ENCODE measurements at regions not wholly inside any gene's neighbourhood (a gene's known extent, or its start where the extent isn't known, plus 50 kb on each side); places are given as distances from the start of the nearest gene placed in this dataset.

DNA sequence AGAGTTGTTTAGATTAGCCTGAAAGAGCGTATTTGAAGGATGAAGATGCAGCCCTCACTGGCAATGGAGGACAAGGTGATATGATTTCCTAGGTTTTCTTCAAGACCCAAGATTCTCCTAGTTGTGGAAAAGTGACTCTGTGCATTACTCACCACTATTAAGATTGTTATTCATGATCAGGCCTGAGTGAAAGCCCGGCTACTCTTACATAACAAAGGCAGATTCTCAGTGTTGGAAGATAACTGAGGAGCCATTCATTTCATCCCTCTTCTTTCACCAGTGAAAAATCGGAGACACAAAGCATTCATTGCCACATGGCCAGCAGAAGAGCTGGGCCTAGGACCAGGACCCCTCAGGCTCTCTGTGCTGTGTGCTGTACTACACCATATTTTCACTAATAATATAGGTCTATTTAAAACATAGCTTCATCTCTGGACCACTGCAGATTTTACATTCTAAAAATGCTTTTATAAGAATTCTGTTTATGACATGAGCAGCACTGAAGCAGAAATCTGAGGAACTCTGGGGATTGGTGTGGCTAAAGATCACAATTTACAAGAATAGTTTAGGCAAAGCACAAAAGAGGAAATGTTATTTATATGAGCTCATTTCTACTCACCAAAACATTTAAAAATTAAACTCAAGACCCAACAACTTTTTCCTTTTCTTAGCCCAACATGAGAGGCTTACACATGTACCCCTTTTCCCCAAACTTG lies 181.9 kb upstream of the CCN2 start:
- TF ChIP-seq EZH2 (IDR thresholded peaks at IDR 0.05) = no peak
- no peak for TF ChIP-seq FOXP2 (optimal IDR thresholded peaks at IDR 0.05; ENCODE audit: control extremely low read depth, extremely low read length, insufficient read depth)
- TF ChIP-seq POLR2AphosphoS5 (IDR thresholded peaks at IDR 0.05; ENCODE audit: borderline replicate concordance, low read depth, low read length) = no peak
- H3K9ac ChIP-seq (ENCODE audit: insufficient read length) = no peak overlapping the region
- H3K9me3 ChIP-seq (ENCODE audit: low read depth, low read length) = no peaks in the 10 kb centered on the region
- no peaks in the 10 kb centered on the region for H3K36me3 ChIP-seq (ENCODE audit: insufficient read depth, low read length)
- no peak overlapping the region for H3K4me3 ChIP-seq
- no peak overlapping the region for H3K27ac ChIP-seq
- DNase-seq (ENCODE audit: low read depth, low spot score) = no peak

DNA sequence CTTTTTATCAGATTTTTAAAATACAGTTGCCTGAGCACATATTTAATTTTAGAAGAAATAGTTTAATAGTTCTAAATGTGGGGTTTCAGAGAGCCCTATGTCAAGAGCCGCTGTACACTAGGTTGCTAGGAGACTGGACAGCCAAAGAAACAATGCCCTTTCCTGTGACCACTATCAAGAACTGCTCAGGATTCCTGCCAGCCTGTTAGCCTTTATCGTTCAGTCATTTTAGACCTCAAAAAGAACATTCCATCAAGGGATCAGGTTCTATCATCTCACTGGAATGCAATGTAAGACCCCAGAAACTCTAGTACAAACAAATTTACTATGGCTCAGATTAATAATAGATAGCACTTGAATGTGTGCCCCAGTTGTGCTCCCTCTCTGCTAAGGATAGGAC lies 181.2 kb upstream of the CCN2 start:
- Histone ChIP-seq H3K9ac (ENCODE audit: insufficient read length) (no peak overlapping the region), H3K27ac (no peak overlapping the region), H3K9me3 (ENCODE audit: low read depth, low read length) (no peaks in the 10 kb centered on the region), H3K36me3 (ENCODE audit: insufficient read depth, low read length) (no peaks in the 10 kb centered on the region), H3K4me3 (no peak overlapping the region)
- DNase-seq (ENCODE audit: low read depth, low spot score) = no peak
- TF ChIP-seq POLR2AphosphoS5 (IDR thresholded peaks at IDR 0.05; ENCODE audit: borderline replicate concordance, low read depth, low read length) (no peak), EZH2 (IDR thresholded peaks at IDR 0.05) (no peak), FOXP2 (optimal IDR thresholded peaks at IDR 0.05; ENCODE audit: control extremely low read depth, extremely low read length, insufficient read depth) (no peak)

DNA sequence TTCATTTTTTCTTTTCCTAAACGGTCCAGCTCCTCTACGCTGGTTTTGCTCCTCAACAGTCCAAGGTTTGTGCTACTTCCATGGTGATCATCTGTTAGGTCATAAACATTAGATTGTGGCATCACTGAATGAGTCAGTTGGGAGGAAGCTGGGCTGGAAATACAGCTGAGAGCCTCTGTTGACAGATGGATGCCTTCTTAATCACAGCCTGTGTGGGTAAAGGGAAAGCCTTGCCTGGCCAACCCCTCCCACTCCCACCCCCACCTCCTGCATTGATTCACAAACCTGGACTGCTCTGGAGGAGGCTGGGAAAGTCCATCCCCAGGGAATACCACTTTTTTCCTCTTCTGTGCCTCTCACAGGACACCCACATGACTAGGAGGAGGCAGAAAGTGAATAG lies 180.6 kb upstream of the CCN2 start:
- Histone ChIP-seq H3K4me3 (no peak overlapping the region), H3K9ac (ENCODE audit: insufficient read length) (no peak overlapping the region), H3K27ac (no peak overlapping the region)

DNA sequence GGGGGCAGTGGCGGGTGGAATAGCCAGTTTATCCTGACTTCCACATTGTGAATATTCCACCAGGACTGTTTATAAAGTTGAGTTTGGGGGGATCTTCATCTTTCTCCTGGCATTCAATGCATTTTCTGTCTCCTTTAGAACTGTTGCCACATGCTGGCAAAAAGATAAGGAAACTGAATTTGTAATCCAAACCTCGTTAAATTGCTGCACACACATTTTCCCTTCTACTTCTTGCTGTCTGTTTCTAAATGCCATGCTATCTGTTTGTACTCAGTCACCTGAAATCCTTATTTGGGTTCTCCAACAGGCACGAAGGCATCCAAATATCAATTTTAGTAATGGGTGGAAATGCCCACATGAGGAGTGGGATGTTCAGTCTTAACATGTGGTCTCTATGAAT lies 180.2 kb upstream of the CCN2 start:
- Histone ChIP-seq H3K9me3 (ENCODE audit: low read depth, low read length) (no peaks in the 10 kb centered on the region), H3K36me3 (ENCODE audit: insufficient read depth, low read length) (no peaks in the 10 kb centered on the region), H3K4me3 (no peak overlapping the region), H3K27ac (no peak overlapping the region), H3K9ac (ENCODE audit: insufficient read length) (no peak overlapping the region)
- no peak for DNase-seq (ENCODE audit: low read depth, low spot score)
- TF ChIP-seq FOXP2 (optimal IDR thresholded peaks at IDR 0.05; ENCODE audit: control extremely low read depth, extremely low read length, insufficient read depth) (no peak), EZH2 (IDR thresholded peaks at IDR 0.05) (no peak), POLR2AphosphoS5 (IDR thresholded peaks at IDR 0.05; ENCODE audit: borderline replicate concordance, low read depth, low read length) (no peak)

More for the DNA sequence above, 180.6 kb upstream of the CCN2 start:
- no peak for DNase-seq (ENCODE audit: low read depth, low spot score)
- no peaks in the 10 kb centered on the region for H3K36me3 ChIP-seq (ENCODE audit: insufficient read depth, low read length)
- H3K9me3 ChIP-seq (ENCODE audit: low read depth, low read length) = no peaks in the 10 kb centered on the region
- no peak for TF ChIP-seq FOXP2 (optimal IDR thresholded peaks at IDR 0.05; ENCODE audit: control extremely low read depth, extremely low read length, insufficient read depth)
- no peak for TF ChIP-seq POLR2AphosphoS5 (IDR thresholded peaks at IDR 0.05; ENCODE audit: borderline replicate concordance, low read depth, low read length)
- TF ChIP-seq EZH2 (IDR thresholded peaks at IDR 0.05) = no peak

DNA sequence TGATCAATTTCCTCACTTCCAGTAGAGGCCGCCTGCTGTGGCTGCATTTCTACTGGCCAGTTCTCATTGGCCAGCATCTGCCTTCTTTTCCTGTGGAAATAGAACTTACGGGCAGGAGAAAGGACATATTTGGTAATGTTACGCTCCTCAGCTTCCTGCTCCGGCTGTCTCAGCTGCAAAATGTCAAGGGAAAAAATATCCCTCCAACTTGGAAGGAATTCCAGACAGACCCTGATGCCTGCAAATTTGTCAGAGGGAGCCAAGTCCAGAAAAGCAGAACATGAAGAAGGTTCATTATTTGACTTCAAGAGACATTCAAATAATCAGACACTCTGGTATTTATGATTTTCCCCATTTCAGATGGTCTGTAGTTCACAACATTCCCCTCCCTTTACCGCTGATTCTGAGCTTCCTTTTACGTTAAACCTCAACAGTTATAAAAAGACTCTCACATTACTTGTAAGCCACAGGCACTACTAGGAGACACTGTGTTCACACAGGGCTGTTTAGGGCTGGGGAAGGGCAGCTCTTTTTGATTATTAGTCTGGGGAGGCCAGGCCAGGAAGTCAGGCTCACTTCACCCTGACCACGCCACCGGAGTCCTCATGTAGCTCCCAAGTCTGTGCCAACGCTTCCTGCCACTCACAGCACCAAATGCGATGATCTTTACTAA lies 179.6 kb upstream of the CCN2 start:
- Histone ChIP-seq H3K9ac (ENCODE audit: insufficient read length) (no peak overlapping the region), H3K9me3 (ENCODE audit: low read depth, low read length) (no peaks in the 10 kb centered on the region), H3K27ac (no peak overlapping the region), H3K4me3 (no peak overlapping the region), H3K36me3 (ENCODE audit: insufficient read depth, low read length) (no peaks in the 10 kb centered on the region)
- DNase-seq (ENCODE audit: low read depth, low spot score) = no peak
- TF ChIP-seq EZH2 (IDR thresholded peaks at IDR 0.05) (no peak), FOXP2 (optimal IDR thresholded peaks at IDR 0.05; ENCODE audit: control extremely low read depth, extremely low read length, insufficient read depth) (no peak)

DNA sequence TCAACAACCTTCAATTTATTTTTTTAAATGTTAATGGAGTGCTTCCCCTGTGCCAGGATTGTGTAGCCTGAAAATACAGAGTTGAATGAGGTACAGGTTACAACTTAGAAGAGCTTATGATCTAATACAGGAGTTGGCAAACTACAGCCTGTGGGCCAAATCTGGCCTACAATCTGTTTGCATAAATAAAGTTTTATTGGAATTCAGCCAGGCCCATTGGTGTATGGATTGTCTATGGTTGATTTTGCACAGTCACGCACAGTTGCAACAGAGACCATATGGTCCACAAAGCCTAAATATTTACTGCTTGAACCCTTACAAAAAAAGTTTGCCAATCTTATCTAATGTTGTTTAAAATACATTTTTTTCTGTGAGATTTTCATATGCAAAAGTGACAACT lies 177.3 kb upstream of the CCN2 start:
- Histone ChIP-seq H3K9ac (ENCODE audit: insufficient read length) (no peak overlapping the region), H3K9me3 (ENCODE audit: low read depth, low read length) (no peaks in the 10 kb centered on the region), H3K4me3 (no peak overlapping the region), H3K36me3 (ENCODE audit: insufficient read depth, low read length) (no peaks in the 10 kb centered on the region), H3K27ac (no peak overlapping the region)
- TF ChIP-seq EZH2 (IDR thresholded peaks at IDR 0.05) = no peak
- no peak for TF ChIP-seq FOXP2 (optimal IDR thresholded peaks at IDR 0.05; ENCODE audit: control extremely low read depth, extremely low read length, insufficient read depth)
- no peak for TF ChIP-seq POLR2AphosphoS5 (IDR thresholded peaks at IDR 0.05; ENCODE audit: borderline replicate concordance, low read depth, low read length)
- DNase-seq (ENCODE audit: low read depth, low spot score) = no peak

DNA sequence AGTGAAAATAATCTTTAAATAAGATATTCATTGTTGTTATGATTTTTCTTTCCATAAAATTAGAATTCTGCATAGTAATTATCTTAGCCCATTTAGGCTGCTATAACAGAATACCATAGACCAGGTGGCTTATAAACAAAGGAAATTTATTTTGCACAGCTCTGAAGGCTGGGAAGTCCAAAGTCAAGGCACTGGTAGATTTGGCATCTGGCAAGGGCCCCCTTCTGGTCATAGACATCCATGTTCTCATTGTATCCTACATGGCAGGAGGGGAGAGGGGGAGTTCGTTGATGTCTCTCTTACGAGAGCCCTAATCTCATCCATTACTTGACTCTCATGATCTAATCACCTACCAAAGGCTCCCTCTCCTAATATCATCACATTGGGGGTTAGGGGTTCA lies 175.0 kb upstream of the CCN2 start:
- TF ChIP-seq POLR2AphosphoS5 (IDR thresholded peaks at IDR 0.05; ENCODE audit: borderline replicate concordance, low read depth, low read length) (no peak), FOXP2 (optimal IDR thresholded peaks at IDR 0.05; ENCODE audit: control extremely low read depth, extremely low read length, insufficient read depth) (no peak), EZH2 (IDR thresholded peaks at IDR 0.05) (no peak)
- H3K4me3 ChIP-seq = no peak overlapping the region
- H3K27ac ChIP-seq = no peak overlapping the region
- no peaks in the 10 kb centered on the region for H3K9me3 ChIP-seq (ENCODE audit: low read depth, low read length)
- no peak overlapping the region for H3K9ac ChIP-seq (ENCODE audit: insufficient read length)
- no peaks in the 10 kb centered on the region for H3K36me3 ChIP-seq (ENCODE audit: insufficient read depth, low read length)
- no peak for DNase-seq (ENCODE audit: low read depth, low spot score)

DNA sequence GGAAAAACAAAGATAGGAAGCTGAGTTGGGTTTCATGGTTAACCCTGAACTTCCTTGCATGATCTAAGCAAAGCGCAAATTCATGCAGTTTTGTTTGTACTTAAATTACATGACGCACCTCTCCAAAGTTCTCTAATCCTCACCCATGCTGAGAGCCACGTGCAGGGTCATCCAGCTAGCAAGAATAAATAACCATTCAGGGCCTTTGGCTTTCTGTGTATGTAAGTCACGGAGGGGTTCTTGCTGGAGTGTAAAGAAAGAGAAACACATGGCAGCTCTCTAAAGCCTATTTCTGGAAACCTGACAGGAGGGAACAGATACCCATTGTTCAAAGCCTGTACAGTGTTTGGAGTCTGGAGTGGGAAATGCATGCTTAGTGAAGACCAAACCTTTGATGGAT lies 171.7 kb upstream of the CCN2 start:
- Histone ChIP-seq H3K27ac (no peak overlapping the region), H3K36me3 (ENCODE audit: insufficient read depth, low read length) (no peaks in the 10 kb centered on the region), H3K4me3 (no peak overlapping the region), H3K9me3 (ENCODE audit: low read depth, low read length) (no peaks in the 10 kb centered on the region), H3K9ac (ENCODE audit: insufficient read length) (no peak overlapping the region)
- DNase-seq (ENCODE audit: low read depth, low spot score) = no peak
- no peak for TF ChIP-seq EZH2 (IDR thresholded peaks at IDR 0.05)
- TF ChIP-seq POLR2AphosphoS5 (IDR thresholded peaks at IDR 0.05; ENCODE audit: borderline replicate concordance, low read depth, low read length) = no peak
- TF ChIP-seq FOXP2 (optimal IDR thresholded peaks at IDR 0.05; ENCODE audit: control extremely low read depth, extremely low read length, insufficient read depth) = no peak
